Activated naive CD4-positive, alpha-beta T cell treated with anti-CD3 and anti-CD28 coated beads, Interleukin-2, amount 50 U/mL, for 72 hours (primary cell): ENCODE measurements at regions not wholly inside any gene's neighbourhood (a gene's known extent, or its start where the extent isn't known, plus 50 kb on each side); places are given as distances from the start of the nearest gene placed in this dataset.
A peak's percentile ranks its signal among the peaks of the same experiment; 100 is the strongest.

Experiments used
- ATAC-seq, 2 donors: fragments of 150-1000 bp; cut with Tn5 transposase; 2 replicates each; pipeline ENCODE4 v1.10.0; 2021; ENCODE audit warnings: mild to moderate bottlenecking in 2 of 2, moderate library complexity in 2 of 2
- DNase-seq, 2 donors: peaks; one replicate each; pipeline ENCODE4 v3.0.0; 2021 to 2022; ENCODE audit warnings: low spot score in 2 of 2
- H3K27ac Mint-ChIP-seq, 2 donors: one replicate each; pipeline ENCODE4 v1.8.0; 2022; ENCODE audit warnings: mild to moderate bottlenecking in 2 of 2, mixed read lengths in 2 of 2
- H3K36me3 Mint-ChIP-seq, 2 donors: one replicate each; pipeline ENCODE4 v1.8.0; 2022; ENCODE audit warnings: mixed read lengths in 2 of 2
- H3K9me3 Mint-ChIP-seq, 2 donors: one replicate each; pipeline ENCODE4 v1.8.0; 2022; ENCODE audit warnings: mixed read lengths in 2 of 2

GRCh38 chr15:95520922-95521321 lies 809.6 kb upstream of the NR2F2 start:
- Mint-ChIP-seq H3K36me3 (peaks cover 0 to 5% of the 10 kb centered on the region in 2 donors), H3K9me3 (peaks cover 0 to 4% of the 10 kb centered on the region in 2 donors), H3K27ac (no peak overlapping the region)
- no peak for DNase-seq
- no peak for ATAC-seq

- Mint-ChIP-seq H3K27ac (no peak overlapping the region), H3K9me3 (peaks cover 7 to 12% of the 10 kb centered on the region in 2 donors), H3K36me3 (peaks cover 9 to 12% of the 10 kb centered on the region in 2 donors)
- ATAC-seq (no peak), DNase-seq (no peak)
These were observed 808.0 kb upstream of the NR2F2 start for GRCh38 chr15:95522533-95522932.

GRCh38 chr15:95528920-95529319 lies 801.6 kb upstream of the NR2F2 start:
- H3K27ac Mint-ChIP-seq = no peak overlapping the region
- H3K36me3 Mint-ChIP-seq = peaks cover 12% of the 10 kb centered on the region in 2 donors
- peaks cover 11 to 19% of the 10 kb centered on the region in 2 donors for H3K9me3 Mint-ChIP-seq
- DNase-seq = no peak
- no peak for ATAC-seq

- Mint-ChIP-seq H3K27ac (no peak overlapping the region), H3K36me3 (no peaks in the 10 kb centered on the region), H3K9me3 (no peaks in the 10 kb centered on the region)
- DNase-seq (no peak), ATAC-seq (no peak)
These were observed 793.9 kb upstream of the NR2F2 start for GRCh38 chr15:95536638-95537037.

- Mint-ChIP-seq H3K36me3 (no peaks in the 10 kb centered on the region), H3K27ac (no peak overlapping the region), H3K9me3 (no peaks in the 10 kb centered on the region)
- DNase-seq (no peak), ATAC-seq (no peak)
These were observed 791.8 kb upstream of the NR2F2 start for GRCh38 chr15:95538693-95539092.

- DNase-seq (no peak), ATAC-seq (no peak)
- Mint-ChIP-seq H3K9me3 (peaks cover 0 to 5% of the 10 kb centered on the region in 2 donors), H3K36me3 (no peaks in the 10 kb centered on the region), H3K27ac (no peak overlapping the region)
These were observed 789.2 kb upstream of the NR2F2 start for GRCh38 chr15:95541301-95541700.

GRCh38 chr15:95549168-95549738 lies 781.2 kb upstream of the NR2F2 start:
- no peak for ATAC-seq
- no peak overlapping the region for H3K27ac Mint-ChIP-seq
- peaks cover 0 to 4% of the 10 kb centered on the region in 2 donors for H3K9me3 Mint-ChIP-seq
- no peaks in the 10 kb centered on the region for H3K36me3 Mint-ChIP-seq
- no peak for DNase-seq

- DNase-seq (no peak), ATAC-seq (no peak)
- no peak overlapping the region for H3K27ac Mint-ChIP-seq
- H3K36me3 Mint-ChIP-seq = no peaks in the 10 kb centered on the region
- peaks cover under 1 to 3% of the 10 kb centered on the region in 2 donors for H3K9me3 Mint-ChIP-seq
These were observed 779.8 kb upstream of the NR2F2 start for GRCh38 chr15:95550702-95551101.

- DNase-seq (no peak), ATAC-seq (no peak)
- peaks cover 0 to 5% of the 10 kb centered on the region in 2 donors for H3K9me3 Mint-ChIP-seq
- H3K36me3 Mint-ChIP-seq = no peaks in the 10 kb centered on the region
- no peak overlapping the region for H3K27ac Mint-ChIP-seq
These were observed 774.3 kb upstream of the NR2F2 start for GRCh38 chr15:95556225-95556624.

GRCh38 chr15:95556866-95557225 lies 773.7 kb upstream of the NR2F2 start:
- ATAC-seq = no peak
- no peak for DNase-seq
- no peak overlapping the region for H3K27ac Mint-ChIP-seq
- no peaks in the 10 kb centered on the region for H3K36me3 Mint-ChIP-seq
- H3K9me3 Mint-ChIP-seq = peaks cover 0 to 5% of the 10 kb centered on the region in 2 donors

GRCh38 chr15:95557226-95558046 lies 773.1 kb upstream of the NR2F2 start:
- DNase-seq = no peak
- ATAC-seq = peak; percentile 74 to 89

GRCh38 chr15:95558131-95558530 lies 772.4 kb upstream of the NR2F2 start:
- DNase-seq = no peak
- no peaks in the 10 kb centered on the region for H3K36me3 Mint-ChIP-seq
- no peak for ATAC-seq
- H3K27ac Mint-ChIP-seq = no peak overlapping the region
- peaks cover 0 to 5% of the 10 kb centered on the region in 2 donors for H3K9me3 Mint-ChIP-seq

More at GRCh38 chr15:95557226-95558046, 773.1 kb upstream of the NR2F2 start:
- Mint-ChIP-seq H3K36me3 (no peaks in the 10 kb centered on the region), H3K9me3 (peaks cover 0 to 5% of the 10 kb centered on the region in 2 donors), H3K27ac (peak overlapping the region in 1 of 2 donors; percentile 61)

- no peak overlapping the region for H3K27ac Mint-ChIP-seq
- ATAC-seq = no peak
- no peak for DNase-seq
- H3K9me3 Mint-ChIP-seq = peaks cover 0 to 5% of the 10 kb centered on the region in 2 donors
- H3K36me3 Mint-ChIP-seq = no peaks in the 10 kb centered on the region
These were observed 771.6 kb upstream of the NR2F2 start for GRCh38 chr15:95558916-95559315.

GRCh38 chr15:95559875-95560394 lies 770.6 kb upstream of the NR2F2 start:
- no peak overlapping the region for H3K27ac Mint-ChIP-seq
- no peaks in the 10 kb centered on the region for H3K36me3 Mint-ChIP-seq
- ATAC-seq (peak in 1 of 2 donors; percentile 73), DNase-seq (no peak)
- peaks cover 0 to 5% of the 10 kb centered on the region in 2 donors for H3K9me3 Mint-ChIP-seq

- ATAC-seq (no peak), DNase-seq (no peak)
- H3K36me3 Mint-ChIP-seq = no peaks in the 10 kb centered on the region
These were observed 769.0 kb upstream of the NR2F2 start for GRCh38 chr15:95561463-95561862.

GRCh38 chr15:95563634-95564033 lies 766.9 kb upstream of the NR2F2 start:
- DNase-seq (no peak), ATAC-seq (no peak)
- H3K36me3 Mint-ChIP-seq = no peaks in the 10 kb centered on the region
- no peak overlapping the region for H3K27ac Mint-ChIP-seq
- peaks cover 0 to 4% of the 10 kb centered on the region in 2 donors for H3K9me3 Mint-ChIP-seq

More at GRCh38 chr15:95561463-95561862, 769.0 kb upstream of the NR2F2 start:
- H3K9me3 Mint-ChIP-seq = no peaks in the 10 kb centered on the region
- no peak overlapping the region for H3K27ac Mint-ChIP-seq

GRCh38 chr15:95565016-95565600 lies 765.4 kb upstream of the NR2F2 start:
- H3K36me3 Mint-ChIP-seq = no peaks in the 10 kb centered on the region
- no peak for DNase-seq

More at GRCh38 chr15:95565016-95565600, 765.4 kb upstream of the NR2F2 start:
- no peak for ATAC-seq
- H3K9me3 Mint-ChIP-seq = peaks cover 0 to 10% of the 10 kb centered on the region in 2 donors
- no peak overlapping the region for H3K27ac Mint-ChIP-seq
